Mesendoderm (in vitro differentiated cells): ENCODE measurements at regions not wholly inside any gene's neighbourhood (a gene's known extent, or its start where the extent isn't known, plus 50 kb on each side); places are given as distances from the start of the nearest gene placed in this dataset.

Experiments
- DNase-seq: peaks from one replicate; pipeline ENCODE4 v3.0.0; 2013
- H2AK5ac ChIP-seq: 2 replicates; pipeline ENCODE4 v1.6.1; 2013; ENCODE audit warnings: low read length, inconsistent platforms
- H2BK120ac ChIP-seq: 2 replicates; pipeline ENCODE4 v1.6.1; 2013; ENCODE audit warnings: low read depth, mild to moderate bottlenecking, low read length, moderate library complexity, mixed read lengths
- H2BK15ac ChIP-seq: replicated peaks from 2 replicates; pipeline ENCODE4 v1.6.1; 2013; ENCODE audit warnings: low read depth, mild to moderate bottlenecking, moderate library complexity
- H2BK5ac ChIP-seq: 2 replicates; pipeline ENCODE4 v1.6.1; 2013; ENCODE audit warnings: low read length, inconsistent platforms
- H3K18ac ChIP-seq: 2 replicates; pipeline ENCODE4 v1.6.1; 2013; ENCODE audit warnings: mild to moderate bottlenecking, low read length, mixed read lengths
- H3K23ac ChIP-seq: one replicate; pipeline ENCODE4 v1.6.1; 2013; ENCODE audit warnings: low read length
- H3K27ac ChIP-seq: 2 replicates; pipeline ENCODE4 v1.5.1; 2013; ENCODE audit warnings: low read depth, mild to moderate bottlenecking, inconsistent platforms, low read length, moderate library complexity
- H3K27me3 ChIP-seq: 2 replicates; pipeline ENCODE4 v1.6.1; 2013; ENCODE audit warnings: low read length, control low read depth, mild to moderate bottlenecking, inconsistent platforms; ENCODE audit not compliant: insufficient read depth, poor library complexity
- H3K36me3 ChIP-seq: 2 replicates; pipeline ENCODE4 v1.6.1; 2013; ENCODE audit warnings: low read length, inconsistent platforms; ENCODE audit not compliant: control insufficient read depth, insufficient read depth
- H3K4ac ChIP-seq: one replicate; pipeline ENCODE4 v1.6.1; 2013; ENCODE audit warnings: low read depth, mild to moderate bottlenecking, low read length, moderate library complexity
- H3K4me1 ChIP-seq: 2 replicates; pipeline ENCODE4 v1.6.1; 2013; ENCODE audit warnings: low read depth, low read length, inconsistent platforms; ENCODE audit not compliant: control insufficient read depth
- H3K4me2 ChIP-seq: 2 replicates; pipeline ENCODE4 v1.6.1; 2013; ENCODE audit warnings: low read length
- H3K4me3 ChIP-seq: 2 replicates; pipeline ENCODE4 v1.5.1; 2013; ENCODE audit warnings: mild to moderate bottlenecking, low read length
- H3K56ac ChIP-seq: one replicate; pipeline ENCODE4 v1.6.1; 2013; ENCODE audit warnings: low read length
- H3K79me1 ChIP-seq: 2 replicates; pipeline ENCODE4 v1.6.1; 2013; ENCODE audit warnings: low read length, inconsistent platforms
- H3K79me2 ChIP-seq: 2 replicates; pipeline ENCODE4 v1.6.1; 2013; ENCODE audit warnings: mild to moderate bottlenecking, low read length; ENCODE audit not compliant: control insufficient read depth, insufficient read depth
- H3K9ac ChIP-seq: 2 replicates; pipeline ENCODE4 v1.6.1; 2013; ENCODE audit warnings: low read length, inconsistent platforms
- H4K5ac ChIP-seq: one replicate; pipeline ENCODE4 v1.6.1; 2013; ENCODE audit warnings: low read length
- H4K8ac ChIP-seq: one replicate; pipeline ENCODE4 v1.6.1; 2013; ENCODE audit warnings: low read depth, mild to moderate bottlenecking, control low read depth, low read length, moderate library complexity
- WGBS: extraction: QIAGEN DNeasy Blood & Tissue Kit; methylation state at CpG from one replicate; pipeline ENCODE4 v1.1.7; 2013; ENCODE audit warnings: low lambda C conversion rate, missing lambda C conversion rate; ENCODE audit not compliant: insufficient coverage; ENCODE audit errors: extremely low coverage; 5-methylcytosine and 5-hydroxymethylcytosine counted together

- Histone ChIP-seq H3K4ac (no peak overlapping the region), H3K4me1 (no peaks in the 10 kb centered on the region), H3K4me2 (no peak overlapping the region), H3K18ac (no peak overlapping the region), H3K27me3 (no peaks in the 10 kb centered on the region), H3K9ac (no peak overlapping the region), H2AK5ac (no peak overlapping the region), H3K27ac (no peak overlapping the region), H2BK5ac (no peak overlapping the region), H4K8ac (no peak overlapping the region), H3K79me2 (no peaks in the 10 kb centered on the region), H3K36me3 (no peaks in the 10 kb centered on the region), H3K23ac (no peak overlapping the region), H3K56ac (no peak overlapping the region), H3K79me1 (no peaks in the 10 kb centered on the region), H3K4me3 (no peak overlapping the region), H4K5ac (no peak overlapping the region), H2BK120ac (no peak overlapping the region), H2BK15ac (no peak overlapping the region)
- no CpG with 5 or more reads among the region's 1 CpG for WGBS
- no peak for DNase-seq
Measured at GRCh38 chr5:121138952-121139351, 674.9 kb downstream of the PRR16 start.

GRCh38 chr5:121144764-121145163 is 680.7 kb downstream of the PRR16 start:
- peak; percentile 79 for DNase-seq
- no peak overlapping the region for H3K23ac ChIP-seq
- no CpG with 5 or more reads among the region's 1 CpG for WGBS

GRCh38 chr5:121151534-121151933 is 687.4 kb downstream of the PRR16 start:
- Histone ChIP-seq H3K4ac (no peak overlapping the region), H3K79me2 (no peaks in the 10 kb centered on the region), H3K4me1 (no peaks in the 10 kb centered on the region), H3K18ac (no peak overlapping the region), H3K4me2 (no peak overlapping the region), H3K27me3 (no peaks in the 10 kb centered on the region), H4K5ac (no peak overlapping the region), H2BK120ac (no peak overlapping the region), H3K79me1 (no peaks in the 10 kb centered on the region), H3K9ac (no peak overlapping the region), H3K56ac (no peak overlapping the region), H2AK5ac (no peak overlapping the region), H2BK5ac (no peak overlapping the region), H3K27ac (no peak overlapping the region), H2BK15ac (no peak overlapping the region), H3K4me3 (no peak overlapping the region), H3K23ac (no peak overlapping the region), H4K8ac (no peak overlapping the region), H3K36me3 (no peaks in the 10 kb centered on the region)
- no CpG with 5 or more reads among the region's 2 CpGs for WGBS
- no peak for DNase-seq

More at GRCh38 chr5:121144764-121145163, 680.7 kb downstream of the PRR16 start:
- H3K27ac ChIP-seq = no peak overlapping the region
- H3K27me3 ChIP-seq = no peaks in the 10 kb centered on the region
- no peak overlapping the region for H2BK120ac ChIP-seq
- no peak overlapping the region for H3K4me3 ChIP-seq
- no peak overlapping the region for H2AK5ac ChIP-seq
- no peak overlapping the region for H3K56ac ChIP-seq
- H3K79me2 ChIP-seq = no peaks in the 10 kb centered on the region
- H3K36me3 ChIP-seq = no peaks in the 10 kb centered on the region
- no peak overlapping the region for H3K4me2 ChIP-seq
- H4K8ac ChIP-seq = no peak overlapping the region
- H3K79me1 ChIP-seq = no peaks in the 10 kb centered on the region
- no peak overlapping the region for H3K18ac ChIP-seq
- H2BK5ac ChIP-seq = no peak overlapping the region
- no peak overlapping the region for H3K4ac ChIP-seq
- H4K5ac ChIP-seq = no peak overlapping the region
- no peak overlapping the region for H3K9ac ChIP-seq
- H2BK15ac ChIP-seq = no peak overlapping the region
- no peaks in the 10 kb centered on the region for H3K4me1 ChIP-seq

GRCh38 chr5:121152411-121152810 is 688.3 kb downstream of the PRR16 start:
- Histone ChIP-seq H3K27me3 (no peaks in the 10 kb centered on the region), H3K4me1 (no peaks in the 10 kb centered on the region), H3K18ac (no peak overlapping the region), H3K9ac (no peak overlapping the region), H2AK5ac (no peak overlapping the region), H3K27ac (no peak overlapping the region), H3K4ac (no peak overlapping the region), H4K5ac (no peak overlapping the region), H3K4me3 (no peak overlapping the region), H2BK5ac (no peak overlapping the region), H4K8ac (no peak overlapping the region), H3K36me3 (no peaks in the 10 kb centered on the region), H3K4me2 (no peak overlapping the region), H2BK120ac (no peak overlapping the region), H2BK15ac (no peak overlapping the region), H3K56ac (no peak overlapping the region), H3K79me1 (no peaks in the 10 kb centered on the region), H3K23ac (no peak overlapping the region), H3K79me2 (no peaks in the 10 kb centered on the region)
- no peak for DNase-seq

- H2AK5ac ChIP-seq = no peak overlapping the region
- no peaks in the 10 kb centered on the region for H3K4me1 ChIP-seq
- no peak overlapping the region for H3K56ac ChIP-seq
- no peak overlapping the region for H3K18ac ChIP-seq
- no peak overlapping the region for H4K8ac ChIP-seq
- no peak overlapping the region for H3K4ac ChIP-seq
- H3K4me2 ChIP-seq = no peak overlapping the region
- no peaks in the 10 kb centered on the region for H3K27me3 ChIP-seq
- WGBS = no CpG with 5 or more reads among the region's 1 CpG
- no peak overlapping the region for H2BK120ac ChIP-seq
- no peak overlapping the region for H2BK5ac ChIP-seq
- no peak overlapping the region for H3K9ac ChIP-seq
- H4K5ac ChIP-seq = no peak overlapping the region
- no peaks in the 10 kb centered on the region for H3K79me2 ChIP-seq
- no peak overlapping the region for H3K23ac ChIP-seq
- H2BK15ac ChIP-seq = no peak overlapping the region
- no peaks in the 10 kb centered on the region for H3K36me3 ChIP-seq
- H3K27ac ChIP-seq = no peak overlapping the region
- no peak overlapping the region for H3K4me3 ChIP-seq
- DNase-seq = peak; percentile 44
- H3K79me1 ChIP-seq = no peaks in the 10 kb centered on the region
Measured at GRCh38 chr5:121156565-121156964, 692.5 kb downstream of the PRR16 start.

- H3K4me1 ChIP-seq = no peaks in the 10 kb centered on the region
- no peak overlapping the region for H2BK15ac ChIP-seq
- DNase-seq = no peak
- H3K27me3 ChIP-seq = no peaks in the 10 kb centered on the region
- no peak overlapping the region for H3K4me2 ChIP-seq
- no peak overlapping the region for H3K56ac ChIP-seq
- H3K4me3 ChIP-seq = no peak overlapping the region
- H3K23ac ChIP-seq = no peak overlapping the region
- H2BK5ac ChIP-seq = no peak overlapping the region
- no peak overlapping the region for H3K9ac ChIP-seq
- no peaks in the 10 kb centered on the region for H3K36me3 ChIP-seq
- H3K4ac ChIP-seq = no peak overlapping the region
- H3K79me1 ChIP-seq = no peaks in the 10 kb centered on the region
- no peak overlapping the region for H2BK120ac ChIP-seq
- no peak overlapping the region for H3K18ac ChIP-seq
- no peak overlapping the region for H3K27ac ChIP-seq
- no peak overlapping the region for H4K8ac ChIP-seq
- no peak overlapping the region for H4K5ac ChIP-seq
- no peaks in the 10 kb centered on the region for H3K79me2 ChIP-seq
- no peak overlapping the region for H2AK5ac ChIP-seq
Measured at GRCh38 chr5:121158451-121158850, 693.2 kb upstream of the FTMT start.
